GM12891 (cell line): ENCODE measurements at regions not wholly inside any gene's neighbourhood (a gene's known extent, or its start where the extent isn't known, plus 50 kb on each side); places are given as distances from the start of the nearest gene placed in this dataset.
"Not testable (repeated sequence)": the region's sequence is repeated elsewhere in the genome, so short reads cannot be mapped to it uniquely, and the experiment has no call there.

Source experiments
- DNase-seq: peaks from one replicate; pipeline ENCODE4 v3.0.0; 2011; ENCODE audit warnings: low spot score; ENCODE audit not compliant: insufficient read length
- FAIRE-seq: peaks from 2 replicates; lab custom pipeline; 2011; peaks lifted over from hg19 to GRCh38; lab: Jason Lieb, UNC
- PAX5 ChIP-seq: IDR thresholded peaks from 2 replicates; pipeline ENCODE4 v1.6.1; 2011; ENCODE audit warnings: low read length, moderate library complexity, mild to moderate bottlenecking; ENCODE audit not compliant: insufficient read depth, severe bottlenecking
- POLR2A ChIP-seq: IDR thresholded peaks from 2 replicates; pipeline ENCODE4 v1.6.1; 2011; ENCODE audit warnings: low read depth, low read length, control low read depth
- POLR2AphosphoS5 ChIP-seq: IDR thresholded peaks from 2 replicates; pipeline ENCODE4 v1.6.1; 2011; ENCODE audit warnings: low read depth, low read length, control low read depth
- POU2F2 ChIP-seq: IDR thresholded peaks from 2 replicates; pipeline ENCODE4 v1.6.1; 2011; ENCODE audit warnings: low read depth, mild to moderate bottlenecking, control low read depth, low read length, moderate library complexity
- SPI1 ChIP-seq: IDR thresholded peaks from 2 replicates; pipeline ENCODE4 v1.6.1; 2011; ENCODE audit warnings: low read depth, low read length, control low read depth
- TAF1 ChIP-seq: IDR thresholded peaks from 2 replicates; pipeline ENCODE4 v1.6.1; 2011; ENCODE audit warnings: low read depth, low read length, control low read depth

GRCh38 chr3:118537454-118537853 is 497.2 kb downstream of the IGSF11 start:
- TF ChIP-seq PAX5 (no peak), POLR2AphosphoS5 (no peak), SPI1 (no peak), POLR2A (no peak), TAF1 (no peak), POU2F2 (no peak)
- no peak for DNase-seq
- FAIRE-seq: no peak

- DNase-seq: no peak
- TF ChIP-seq PAX5 (no peak), POLR2A (no peak), POU2F2 (no peak), POLR2AphosphoS5 (no peak), TAF1 (no peak), SPI1 (no peak)
- FAIRE-seq: no peak
These were observed 496.5 kb downstream of the IGSF11 start for GRCh38 chr3:118538187-118538586.

- not testable (repeated sequence) for DNase-seq, FAIRE-seq
These were observed 494.7 kb downstream of the IGSF11 start for GRCh38 chr3:118539820-118540447.

GRCh38 chr3:118540448-118540821 is 494.2 kb downstream of the IGSF11 start:
- DNase-seq, FAIRE-seq: not testable (repeated sequence)

DNA sequence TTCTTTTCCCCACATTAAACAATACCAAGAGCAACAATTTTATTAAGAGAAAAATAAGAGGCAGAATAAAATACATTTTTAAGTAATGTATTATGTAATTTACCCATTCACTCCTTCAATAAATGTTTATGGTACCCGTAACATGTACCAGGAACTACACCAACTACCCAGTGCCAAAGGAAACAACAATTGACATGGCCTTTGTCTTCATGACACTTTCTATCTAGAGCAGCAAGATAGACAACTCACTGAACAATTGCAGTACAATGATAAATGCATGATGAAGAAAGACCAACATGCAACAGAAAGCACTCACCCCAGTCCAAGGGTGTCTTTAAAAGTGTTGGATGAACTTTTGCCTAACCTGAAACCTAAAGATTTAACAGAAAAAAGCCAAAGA is 493.8 kb downstream of the IGSF11 start:
- no peak for TF ChIP-seq POLR2AphosphoS5
- no peak for TF ChIP-seq TAF1
- no peak for TF ChIP-seq PAX5
- no peak for TF ChIP-seq POLR2A
- TF ChIP-seq POU2F2: no peak
- no peak for FAIRE-seq
- no peak for DNase-seq

DNA sequence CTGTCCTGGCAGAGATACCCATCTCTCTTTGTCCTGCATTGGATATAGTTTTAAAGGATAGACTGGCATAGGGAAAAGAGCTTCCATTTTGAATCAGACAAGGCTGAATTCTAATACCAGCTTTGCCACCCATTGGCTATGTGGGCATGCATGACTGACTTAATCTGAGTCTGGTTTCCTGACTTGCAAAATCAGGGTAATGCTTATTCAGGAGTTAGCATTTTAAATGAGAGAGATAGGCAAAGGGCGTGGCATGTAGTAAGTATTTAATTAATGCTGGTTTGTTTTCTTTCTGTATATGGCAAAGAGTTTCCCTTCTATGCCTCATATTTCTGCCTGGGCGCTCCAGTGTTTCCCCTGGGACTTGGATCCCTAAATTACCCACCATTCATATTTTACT is 492.9 kb downstream of the IGSF11 start:
- TF ChIP-seq POLR2A (no peak), PAX5 (no peak), POLR2AphosphoS5 (no peak), SPI1 (no peak), POU2F2 (no peak), TAF1 (no peak)
- no peak for DNase-seq
- FAIRE-seq: no peak

DNA sequence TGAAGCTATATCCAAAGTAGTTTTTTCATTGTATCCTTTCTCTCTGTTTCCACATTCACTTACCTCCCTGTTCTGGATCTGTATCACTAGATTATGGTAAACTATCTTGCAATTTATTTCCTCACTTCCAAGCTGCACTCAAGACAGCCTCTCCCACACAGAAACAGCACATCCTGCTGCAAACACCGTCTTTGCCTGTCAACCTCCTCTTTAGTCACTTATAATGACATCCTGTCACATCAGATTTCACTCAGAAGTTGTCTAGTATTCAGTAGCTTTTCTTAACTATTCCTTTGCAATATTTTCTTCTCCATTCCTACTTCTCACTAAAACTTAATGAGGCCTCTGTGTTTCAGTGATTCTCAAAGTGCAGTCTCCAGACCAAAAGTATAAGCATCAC is 490.8 kb downstream of the IGSF11 start:
- no peak for FAIRE-seq
- no peak for DNase-seq
- TF ChIP-seq POLR2AphosphoS5: no peak
- no peak for TF ChIP-seq PAX5
- no peak for TF ChIP-seq POLR2A
- no peak for TF ChIP-seq TAF1
- no peak for TF ChIP-seq SPI1
- TF ChIP-seq POU2F2: no peak

- FAIRE-seq: no peak
- TF ChIP-seq TAF1 (no peak), POU2F2 (no peak), POLR2A (no peak), PAX5 (no peak), POLR2AphosphoS5 (no peak)
- DNase-seq: no peak
These were observed 490.2 kb downstream of the IGSF11 start for GRCh38 chr3:118544458-118544857.

- DNase-seq (no peak), FAIRE-seq (no peak)
- TF ChIP-seq POU2F2 (no peak), PAX5 (no peak)
These were observed 486.2 kb downstream of the IGSF11 start for GRCh38 chr3:118548434-118548833.

DNA sequence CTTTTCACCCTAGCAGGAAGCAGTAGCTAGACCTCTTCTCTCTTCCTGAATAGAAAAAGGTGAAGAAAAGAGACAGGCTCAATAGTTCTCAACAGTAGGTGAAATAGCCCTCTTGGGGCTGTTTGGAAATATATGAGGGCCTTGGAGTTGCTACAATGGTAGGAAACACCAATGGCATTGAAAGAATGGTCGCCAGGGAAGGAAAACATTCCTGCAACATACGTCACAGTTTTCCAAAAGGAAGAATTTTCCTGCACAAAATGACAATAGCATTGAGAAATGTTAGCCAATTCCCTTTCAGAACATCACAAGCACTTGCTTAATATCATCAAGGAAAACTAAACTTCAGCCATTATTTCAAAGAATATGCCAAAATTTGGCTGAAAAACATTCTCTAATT is 484.5 kb downstream of the IGSF11 start:
- TF ChIP-seq POLR2AphosphoS5 (no peak), TAF1 (no peak), POU2F2 (no peak), PAX5 (no peak), SPI1 (no peak), POLR2A (no peak)
- no peak for DNase-seq
- FAIRE-seq: no peak

DNA sequence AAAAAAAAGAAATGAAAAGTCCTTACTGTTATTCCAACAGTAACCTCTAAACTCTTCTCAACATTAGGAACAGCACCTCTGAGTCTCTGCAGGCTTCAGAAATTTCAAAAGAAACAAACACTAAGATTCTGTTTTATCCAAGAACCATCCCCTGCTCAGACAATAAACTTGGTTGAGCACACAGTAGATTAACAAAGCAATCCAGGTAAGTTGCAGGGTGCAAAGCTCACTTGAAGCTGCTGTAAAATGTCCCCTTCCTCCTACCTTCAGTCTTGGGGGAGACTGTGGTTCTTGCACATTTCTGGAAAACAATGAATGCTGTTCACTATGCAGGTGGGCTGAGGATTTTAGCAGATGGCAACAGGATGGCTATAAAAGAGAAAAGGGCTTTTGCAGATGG is 484.1 kb downstream of the IGSF11 start:
- FAIRE-seq (no peak), DNase-seq (no peak)
- TF ChIP-seq SPI1 (no peak), TAF1 (no peak)
